GM19324 (cell line): ENCODE measurements at regions not wholly inside any gene's neighbourhood (a gene's known extent, or its start where the extent isn't known, plus 50 kb on each side); places are given as distances from the start of the nearest gene placed in this dataset.
A peak's percentile ranks its signal among the peaks of the same experiment; 100 is the strongest.
"Not testable (repeated sequence)": the region's sequence is repeated elsewhere in the genome, so short reads cannot be mapped to it uniquely, and the experiment has no call there.

ENCODE experiments used
- ATAC-seq: cut with Tn5 transposase; IDR thresholded peaks from one replicate; pipeline ENCODE4 v1.9.1; 2021; ENCODE audit warnings: mild to moderate bottlenecking, moderate library complexity; ENCODE audit not compliant: unreplicated experiment, low FRiP score

DNA sequence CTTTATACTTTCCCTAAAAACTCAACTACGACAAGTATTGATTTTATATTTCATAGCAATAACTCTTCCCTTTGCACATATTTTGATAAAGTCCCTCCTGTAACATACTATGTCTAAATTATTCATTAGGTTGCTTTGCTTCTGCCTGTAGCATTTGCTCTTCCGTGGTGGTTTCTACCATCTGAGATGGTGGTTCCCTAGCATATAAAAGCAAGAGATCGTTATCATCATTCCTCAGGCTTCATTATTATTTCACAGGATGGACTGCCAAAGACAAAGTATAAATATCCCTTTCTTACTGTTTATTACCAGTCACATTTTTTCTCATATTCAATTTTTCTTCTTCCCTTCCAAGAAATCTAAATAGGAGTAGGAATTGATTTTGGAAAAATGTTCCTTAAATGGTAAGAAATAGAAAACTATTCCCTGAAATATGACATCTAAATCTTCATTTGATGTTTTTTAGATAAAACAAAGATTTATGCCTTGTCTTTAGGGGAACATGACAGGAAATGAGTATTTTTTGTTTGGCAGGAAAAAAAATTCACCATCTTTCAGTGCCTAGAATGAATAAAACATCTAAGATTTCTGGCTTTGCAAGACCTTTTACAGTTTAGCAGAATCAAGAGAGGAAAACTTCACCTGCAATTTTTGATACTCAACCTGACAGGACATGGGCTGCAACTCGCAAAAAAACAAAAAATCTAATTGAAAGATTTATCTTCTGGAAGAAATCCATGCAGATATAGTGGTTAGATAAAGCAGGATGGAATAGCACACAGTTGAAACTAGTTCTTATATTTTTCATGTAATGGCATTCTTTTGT, 340.0 kb downstream of the SPRY2 start:
- no peak for ATAC-seq

DNA sequence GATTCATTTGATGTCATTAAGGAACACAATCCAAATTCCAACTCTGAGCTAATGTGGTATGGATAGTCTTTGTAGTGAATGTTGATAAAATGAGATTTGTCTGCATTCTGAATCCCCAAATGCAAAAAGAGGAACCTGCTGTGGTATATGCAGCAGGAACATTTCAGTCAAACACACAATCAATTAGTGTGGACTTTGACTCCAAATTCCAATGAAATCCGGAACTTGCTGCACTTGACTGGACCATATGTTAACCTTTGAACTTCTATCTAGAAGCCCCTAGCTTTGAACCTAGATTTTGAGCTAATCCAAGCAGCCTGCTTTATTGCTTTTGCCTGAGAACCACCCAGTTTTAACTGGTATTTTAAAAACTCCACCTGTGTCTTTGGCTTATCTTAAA, 341.3 kb downstream of the SPRY2 start:
- no peak for ATAC-seq

GRCh38 chr13:79998381-79998880, 342.5 kb downstream of the SPRY2 start:
- ATAC-seq = no peak

- ATAC-seq = no peak
These were observed 343.7 kb downstream of the SPRY2 start for GRCh38 chr13:79997244-79997643.

- ATAC-seq = no peak
These were observed 345.6 kb downstream of the SPRY2 start for GRCh38 chr13:79995334-79995733.

GRCh38 chr13:79992111-79992510, 348.8 kb downstream of the SPRY2 start:
- ATAC-seq = no peak

- no peak for ATAC-seq
These were observed 350.9 kb downstream of the SPRY2 start for GRCh38 chr13:79990048-79990447.

- ATAC-seq = no peak
These were observed 351.7 kb downstream of the SPRY2 start for GRCh38 chr13:79989217-79989661.

GRCh38 chr13:79988573-79988972, 352.4 kb downstream of the SPRY2 start:
- no peak for ATAC-seq

- no peak for ATAC-seq
These were observed 353.2 kb downstream of the SPRY2 start for GRCh38 chr13:79987761-79988160.

DNA sequence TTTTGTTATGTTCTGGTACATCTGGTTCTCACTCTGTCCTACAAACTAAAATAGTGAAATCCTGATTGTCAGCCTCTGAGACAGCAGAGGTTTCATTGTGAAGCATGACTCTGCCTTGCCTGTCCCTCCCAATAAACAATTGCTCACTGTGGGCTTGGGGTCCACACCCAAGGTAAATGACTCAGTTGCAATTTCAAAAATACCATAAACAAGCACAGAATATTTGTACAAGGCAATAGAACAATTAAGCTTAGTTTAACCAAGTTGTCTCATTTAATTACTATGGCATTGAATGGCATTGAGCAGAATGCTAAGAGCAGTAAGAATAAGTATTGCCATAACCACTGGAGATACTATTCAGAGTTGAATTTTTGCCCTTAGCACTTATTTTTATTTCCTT, 353.6 kb downstream of the SPRY2 start:
- ATAC-seq = no peak

DNA sequence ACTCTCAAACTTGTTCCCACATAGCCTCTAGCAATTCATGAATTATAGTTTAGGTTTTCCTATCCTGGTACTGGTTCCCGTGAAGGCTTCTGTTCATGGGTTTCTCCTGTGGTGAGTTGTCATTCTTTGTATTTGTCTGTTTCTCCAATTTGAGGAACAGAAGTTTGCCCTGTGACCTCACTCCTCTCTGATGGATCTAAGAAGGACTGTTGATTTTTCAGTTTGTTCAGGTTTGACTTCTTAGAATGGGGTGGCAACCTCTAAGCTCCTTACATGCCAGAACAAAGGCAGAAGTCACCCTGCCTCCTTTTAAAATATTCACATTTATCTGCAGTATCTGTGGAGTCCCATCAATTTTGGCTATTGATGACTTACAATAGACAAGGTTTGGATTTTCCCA, 354.0 kb downstream of the SPRY2 start:
- ATAC-seq = no peak

DNA sequence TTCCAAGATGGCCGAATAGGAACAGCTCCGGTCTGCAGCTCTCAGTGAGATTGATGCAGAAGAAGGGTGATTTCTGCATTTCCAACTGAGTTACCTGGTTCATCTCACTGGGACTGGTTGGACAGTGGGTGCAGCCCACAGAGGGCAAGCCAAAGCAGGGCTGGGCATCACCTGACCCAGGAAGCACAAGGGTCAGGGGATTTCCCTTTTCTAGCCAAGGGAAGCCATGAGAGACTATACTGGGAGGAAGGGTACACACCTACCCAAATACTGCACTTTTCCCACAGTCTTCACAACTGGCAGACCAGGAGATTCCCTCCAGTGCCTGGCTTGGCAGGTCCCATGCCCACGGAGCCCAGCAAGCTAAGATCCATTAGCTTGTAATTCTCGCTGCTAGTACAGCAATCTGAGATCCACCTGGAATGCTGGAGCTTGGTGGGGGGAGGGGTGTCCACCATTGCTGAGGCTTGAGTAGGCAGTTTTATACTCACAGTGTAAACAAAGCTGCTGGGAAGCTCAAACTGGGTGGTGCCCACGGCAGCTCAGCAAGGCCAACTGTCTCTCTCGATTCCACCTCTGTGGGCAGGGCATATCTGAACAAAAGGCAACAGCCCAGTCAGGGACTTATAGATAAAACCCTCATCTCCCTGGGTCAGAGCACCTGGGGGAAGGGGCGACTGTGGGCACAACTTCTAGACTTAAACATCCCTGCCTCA, 365.8 kb downstream of the SPRY2 start:
- ATAC-seq = not testable (repeated sequence)

GRCh38 chr13:79973533-79973963, 367.4 kb downstream of the SPRY2 start:
- peak; percentile 76 for ATAC-seq

GRCh38 chr13:79972066-79972569, 368.8 kb downstream of the SPRY2 start:
- no peak for ATAC-seq

GRCh38 chr13:79966493-79966895, 374.4 kb downstream of the SPRY2 start:
- ATAC-seq = no peak

DNA sequence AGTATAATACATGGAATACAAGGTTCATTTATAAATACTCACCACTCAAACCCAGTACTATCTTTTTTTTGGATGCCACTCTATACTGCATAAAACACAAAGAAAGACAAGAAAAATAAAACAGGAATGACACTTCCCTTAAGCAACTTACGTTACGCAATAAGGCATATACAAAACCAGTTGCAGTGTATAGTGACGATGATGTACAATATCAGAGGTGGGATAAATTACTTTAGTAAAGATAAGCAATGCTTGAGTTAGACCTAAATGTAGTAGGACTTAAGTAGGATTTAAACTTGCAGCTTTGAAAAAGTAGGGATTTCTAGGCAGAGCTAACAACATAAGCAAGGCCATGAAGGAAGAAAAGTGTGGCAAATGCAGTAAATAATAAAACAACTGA, 374.9 kb downstream of the SPRY2 start:
- ATAC-seq = no peak

DNA sequence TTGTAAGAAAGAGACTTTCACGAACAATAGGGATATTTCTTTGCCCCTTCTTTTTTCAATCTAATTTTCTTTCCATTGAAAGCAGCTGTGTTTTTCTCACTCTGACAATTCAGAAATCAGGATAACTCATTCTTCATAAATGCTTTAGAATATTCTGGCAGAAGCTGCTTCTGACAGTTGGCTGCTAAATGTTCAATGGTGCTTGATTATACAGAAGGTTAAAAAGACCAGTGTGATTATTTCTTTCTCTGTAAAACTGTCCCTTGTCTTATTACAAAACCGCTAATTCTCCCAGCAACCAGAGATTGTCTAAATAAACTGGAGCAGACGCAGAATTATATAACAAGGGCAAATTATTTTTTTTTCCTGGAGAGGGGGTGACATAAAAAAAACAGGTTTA, 394.4 kb downstream of the SPRY2 start:
- no peak for ATAC-seq

GRCh38 chr13:79943346-79944023, 397.4 kb downstream of the SPRY2 start:
- ATAC-seq = no peak

DNA sequence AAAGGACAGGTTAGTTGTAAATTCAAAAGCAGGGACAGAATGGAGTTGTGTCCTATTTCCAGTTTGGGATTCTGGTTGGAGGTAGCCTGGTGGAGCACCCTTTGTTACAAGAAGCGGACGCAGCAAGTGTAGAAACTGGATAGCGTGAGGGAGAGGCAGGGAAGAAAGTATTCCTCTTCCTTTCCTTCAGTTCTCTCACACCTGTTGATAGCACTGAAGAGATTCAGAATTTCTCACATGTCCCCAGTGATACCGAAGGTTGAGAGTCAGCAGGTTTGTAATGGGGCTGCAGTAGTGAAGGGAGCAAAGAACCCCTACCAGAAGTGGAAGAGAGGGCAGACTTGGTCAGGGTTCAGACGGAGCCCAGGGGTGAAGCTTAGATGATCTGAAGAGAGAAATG, 399.2 kb downstream of the SPRY2 start:
- ATAC-seq = no peak

GRCh38 chr13:79939689-79940088, 401.2 kb downstream of the SPRY2 start:
- ATAC-seq = no peak
